Heart right ventricle (tissue), 16 donors: ENCODE measurements at regions not wholly inside any gene's neighbourhood (a gene's known extent, or its start where the extent isn't known, plus 50 kb on each side); places are given as distances from the start of the nearest gene placed in this dataset.
"Not testable (repeated sequence)": the region's sequence is repeated elsewhere in the genome, so short reads cannot be mapped to it uniquely, and the experiment has no call there.

ENCODE experiments used
- ATAC-seq, 8 donors: fragments of 200-7000 bp; cut with Tn5 transposase; one replicate each; pipeline ENCODE4 v1.9.1; 2020; ENCODE audit warnings: mild to moderate bottlenecking in 8 of 8, moderate library complexity in 8 of 8, moderate number of reproducible peaks in 1 of 8
- DNase-seq, 2 donors: peaks; one replicate each; pipeline ENCODE4 v3.0.0-alpha.2; 2020
- H3K27ac ChIP-seq, 10 donors: fragments of 200-600 bp; sonication (generic) in 2 of 10; one replicate each; pipeline versions ENCODE4 v1.5.0 to v1.8.0; 2020 to 2022; ENCODE audit warnings: mild to moderate bottlenecking in 3 of 10
- H3K27me3 ChIP-seq, 7 donors: fragments of 200-600 bp; one replicate each; pipeline ENCODE4 v1.8.0; 2021 to 2022; ENCODE audit warnings: mild to moderate bottlenecking in 2 of 7
- H3K36me3 ChIP-seq, 9 donors: fragments of 200-600 bp; sonication (generic) in 1 of 9; one replicate each; pipeline versions ENCODE4 v1.5.0 to v1.8.0; 2020 to 2022; ENCODE audit warnings: mild to moderate bottlenecking in 2 of 9
- H3K4me1 ChIP-seq, 9 donors: fragments of 200-600 bp; sonication (generic) in 1 of 9; one replicate each; pipeline versions ENCODE4 v1.5.0 to v1.8.0; 2020 to 2022; ENCODE audit warnings: mild to moderate bottlenecking in 4 of 9
- H3K4me3 ChIP-seq, 10 donors: fragments of 200-600 bp; sonication (generic) in 2 of 10; one replicate each; pipeline versions ENCODE4 v1.5.0 to v1.8.0; 2020 to 2022; ENCODE audit warnings: mild to moderate bottlenecking in 7 of 10, moderate library complexity in 2 of 10
- H3K9me3 ChIP-seq, 11 donors: fragments of 200-600 bp in 10 of 11; sonication (generic) in 2 of 11; one replicate each; pipeline versions ENCODE4 v1.5.0 to v1.8.0; 2013 to 2022; ENCODE audit warnings: mild to moderate bottlenecking in 2 of 11, control low read depth in 1 of 11, moderate library complexity in 1 of 11
- WGBS, 2 donors: extraction: QIAGEN DNeasy Blood & Tissue Kit; methylation state at CpG; one replicate each; pipeline ENCODE4 v1.1.7; 2013; ENCODE audit warnings: inconsistent platforms in 1 of 2; 5-methylcytosine and 5-hydroxymethylcytosine counted together
- intact Hi-C, 10 donors: fragments of 100-400 bp; cut with DNase I; formaldehyde crosslinking; loops; one replicate each; pipeline versions ENCODE4 v1.11.1 to v1.14.2; 2022
- TF ChIP-seq, protein P1 (sequence below), 9 donors: fragments of 200-600 bp; sonication (generic) in 2 of 9; IDR thresholded peaks; one replicate each; pipeline versions ENCODE4 v1.5.0 to v1.8.0; 2021 to 2022; ENCODE audit warnings: antibody characterized with exemption in 9 of 9, mild to moderate bottlenecking in 5 of 9, moderate library complexity in 1 of 9
- donor health status: Arrhythmogenic right ventricular cardiomyopathy.
- donor health status: ischemic (EF 13 %, LVEDD 7.1; RV severe dilation, severe dysfunction).
- donor health status: healthy with polysubstance abuse.
- donor health status: DM: no; HTN: yes; CAD: no.
- donor health status: DM: no; HTN: no; CAD: no.
- donor health status: ischemic (EF 25% LVEDD 6.9; RV normal size, moderate dysfunction).
- donor health status: ischemic (EF 25% LVEDD 5.7; RV mildly dilated, moderate dysfunction).
- donor health status: healthy.
- donor health status: DM: yes; HTN: yes; CAD: no.
- donor health status: Ischemic cardiomyopathy.
- donor health status: ischemic (EF 35%, LVEDD 5.7; RV mildly dilated, moderate dysfunction).
- donor health status: nonischemic (EF 11% LVEDD 7.7; RV severe dilation, severe dysfunction).
- donor health status: DM: yes; HTN: yes; CAD: no.
- donor health status: PGD.
- donor health status: ischemic (EF 29% LVEDD 5.4; RV normal size, mild dysfunction).
- donor health status: nonischemic (EF 23%, LVEDD 6.1; RV moderate dilation, normal function).

DNA sequence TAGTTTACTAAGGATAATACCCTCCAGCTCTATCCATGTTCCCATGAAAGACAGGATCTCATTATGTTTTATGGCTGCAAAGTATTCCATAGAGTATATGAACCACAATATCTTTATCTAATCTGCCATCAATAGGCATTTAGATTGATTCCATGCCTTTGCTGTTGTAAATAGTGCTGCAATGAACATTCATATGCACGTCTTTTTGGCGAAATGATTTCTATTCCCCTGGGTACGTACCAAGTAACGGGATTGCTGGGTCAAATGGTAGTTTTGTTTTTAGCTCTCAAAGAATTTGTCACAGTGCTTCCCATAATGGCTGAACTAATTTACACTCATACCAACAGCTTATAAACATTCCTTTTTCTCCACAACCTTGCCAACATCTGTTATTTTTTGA lies 750.9 kb downstream of the BRINP3 start:
- peaks cover 0 to 30% (median 0%) of the 10 kb centered on the region in 11 donors for H3K9me3 ChIP-seq
- H3K4me3 ChIP-seq, result no peak overlapping the region
- DNase-seq (no peak), ATAC-seq (no peak)
- intact Hi-C loops, result no loop called here
- H3K4me1 ChIP-seq, result no peaks in the 10 kb centered on the region
- H3K36me3 ChIP-seq, result no peaks in the 10 kb centered on the region
- 84 to 88% methylated on average over 4 of the region's 4 CpGs for WGBS, 2 donors
- no peak overlapping the region for H3K27ac ChIP-seq
- TF ChIP-seq, protein P1, sequence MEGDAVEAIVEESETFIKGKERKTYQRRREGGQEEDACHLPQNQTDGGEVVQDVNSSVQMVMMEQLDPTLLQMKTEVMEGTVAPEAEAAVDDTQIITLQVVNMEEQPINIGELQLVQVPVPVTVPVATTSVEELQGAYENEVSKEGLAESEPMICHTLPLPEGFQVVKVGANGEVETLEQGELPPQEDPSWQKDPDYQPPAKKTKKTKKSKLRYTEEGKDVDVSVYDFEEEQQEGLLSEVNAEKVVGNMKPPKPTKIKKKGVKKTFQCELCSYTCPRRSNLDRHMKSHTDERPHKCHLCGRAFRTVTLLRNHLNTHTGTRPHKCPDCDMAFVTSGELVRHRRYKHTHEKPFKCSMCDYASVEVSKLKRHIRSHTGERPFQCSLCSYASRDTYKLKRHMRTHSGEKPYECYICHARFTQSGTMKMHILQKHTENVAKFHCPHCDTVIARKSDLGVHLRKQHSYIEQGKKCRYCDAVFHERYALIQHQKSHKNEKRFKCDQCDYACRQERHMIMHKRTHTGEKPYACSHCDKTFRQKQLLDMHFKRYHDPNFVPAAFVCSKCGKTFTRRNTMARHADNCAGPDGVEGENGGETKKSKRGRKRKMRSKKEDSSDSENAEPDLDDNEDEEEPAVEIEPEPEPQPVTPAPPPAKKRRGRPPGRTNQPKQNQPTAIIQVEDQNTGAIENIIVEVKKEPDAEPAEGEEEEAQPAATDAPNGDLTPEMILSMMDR (IDR thresholded peaks at IDR 0.05), result no peak
- no peaks in the 10 kb centered on the region for H3K27me3 ChIP-seq

DNA sequence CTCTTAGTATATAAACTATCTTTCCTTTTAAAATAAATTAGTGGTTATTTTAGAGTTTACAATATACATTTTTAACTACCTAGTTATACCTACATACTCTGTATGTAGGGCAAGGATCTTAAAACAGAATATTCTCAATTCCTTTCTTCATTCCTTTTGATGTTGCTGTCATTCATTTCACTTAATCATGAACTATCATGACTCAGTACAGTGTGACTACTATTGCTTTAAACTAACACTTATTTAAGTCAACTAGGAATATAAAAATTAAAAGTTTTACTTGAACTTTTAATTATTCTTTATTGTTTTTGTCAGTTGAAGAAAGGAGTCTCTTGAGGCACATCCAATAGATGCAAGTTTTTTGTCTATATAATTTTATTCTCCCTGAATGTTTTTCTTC lies 726.4 kb downstream of the BRINP3 start:
- TF ChIP-seq, protein P1 (IDR thresholded peaks at IDR 0.05), result no peak
- DNase-seq, result no peak
- Histone ChIP-seq H3K36me3 (no peaks in the 10 kb centered on the region), H3K9me3 (peaks cover 0 to 8% (median 0%) of the 10 kb centered on the region in 11 donors), H3K27ac (no peak overlapping the region), H3K4me3 (no peak overlapping the region), H3K27me3 (no peaks in the 10 kb centered on the region), H3K4me1 (no peaks in the 10 kb centered on the region)
- intact Hi-C loops, result no loop called here
- no peak for ATAC-seq

DNA sequence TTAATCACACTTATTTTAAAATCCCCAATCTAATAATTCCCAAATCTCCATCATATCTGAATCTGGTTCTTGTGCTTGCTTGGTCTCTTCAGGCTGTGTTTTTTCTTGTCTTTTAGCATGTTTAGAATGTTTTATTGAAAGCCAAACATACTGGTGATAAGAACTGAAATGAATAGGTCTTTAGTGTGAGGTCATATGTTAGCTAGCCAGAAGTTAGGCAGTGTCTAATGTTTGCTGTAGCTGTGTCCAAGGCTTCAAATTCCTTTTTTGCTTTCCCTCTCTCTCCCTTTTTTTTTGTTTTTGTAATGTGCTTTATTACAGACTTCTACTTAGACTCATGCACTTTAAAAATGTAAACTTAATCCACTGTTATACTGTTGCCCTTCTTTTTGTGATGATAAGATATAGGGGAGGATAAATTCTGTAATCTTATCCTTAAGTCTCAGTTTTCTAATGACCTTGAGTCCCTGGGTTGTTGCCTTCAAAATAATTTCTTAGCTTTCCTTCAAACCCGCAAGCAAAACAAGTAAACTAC lies 725.1 kb downstream of the BRINP3 start:
- Histone ChIP-seq H3K27me3 (no peaks in the 10 kb centered on the region), H3K27ac (no peak overlapping the region), H3K36me3 (no peaks in the 10 kb centered on the region), H3K9me3 (peaks cover 0 to 8% (median 0%) of the 10 kb centered on the region in 11 donors), H3K4me3 (no peak overlapping the region), H3K4me1 (no peaks in the 10 kb centered on the region)
- intact Hi-C loops, result no loop called here
- TF ChIP-seq, protein P1 (IDR thresholded peaks at IDR 0.05), result no peak
- no peak for ATAC-seq
- DNase-seq, result no peak
- WGBS, 2 donors, result 71 to 76% methylated on average over 1 of the region's 1 CpG

DNA sequence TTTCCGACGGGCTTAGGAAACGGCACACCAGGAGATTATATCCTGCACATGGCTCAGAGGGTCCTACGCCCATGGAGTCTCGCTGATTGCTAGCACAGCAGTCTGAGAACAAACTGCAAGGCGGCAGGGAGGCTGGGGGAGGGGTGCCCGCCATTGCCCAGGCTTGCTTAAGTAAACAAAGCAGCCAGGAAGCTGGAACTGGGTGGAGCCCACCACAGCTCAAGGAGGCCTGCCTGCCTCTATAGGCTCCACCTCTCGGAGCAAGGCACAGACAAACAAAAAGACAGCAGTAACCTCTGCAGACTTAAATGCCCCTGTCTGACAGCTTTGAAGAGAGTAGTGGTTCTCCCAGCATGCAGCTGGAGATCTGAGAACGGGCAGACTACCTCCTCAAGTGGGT lies 722.6 kb downstream of the BRINP3 start:
- ATAC-seq, H3K36me3 ChIP-seq, H3K27ac ChIP-seq, intact Hi-C loops, DNase-seq, H3K27me3 ChIP-seq, H3K4me1 ChIP-seq, H3K4me3 ChIP-seq: not testable (repeated sequence)
- H3K9me3 ChIP-seq, result peaks cover 0 to 10% (median 0%) of the 10 kb centered on the region in 11 donors
- WGBS, 2 donors, result 80 to 85% methylated on average over 9 of the region's 9 CpGs

DNA sequence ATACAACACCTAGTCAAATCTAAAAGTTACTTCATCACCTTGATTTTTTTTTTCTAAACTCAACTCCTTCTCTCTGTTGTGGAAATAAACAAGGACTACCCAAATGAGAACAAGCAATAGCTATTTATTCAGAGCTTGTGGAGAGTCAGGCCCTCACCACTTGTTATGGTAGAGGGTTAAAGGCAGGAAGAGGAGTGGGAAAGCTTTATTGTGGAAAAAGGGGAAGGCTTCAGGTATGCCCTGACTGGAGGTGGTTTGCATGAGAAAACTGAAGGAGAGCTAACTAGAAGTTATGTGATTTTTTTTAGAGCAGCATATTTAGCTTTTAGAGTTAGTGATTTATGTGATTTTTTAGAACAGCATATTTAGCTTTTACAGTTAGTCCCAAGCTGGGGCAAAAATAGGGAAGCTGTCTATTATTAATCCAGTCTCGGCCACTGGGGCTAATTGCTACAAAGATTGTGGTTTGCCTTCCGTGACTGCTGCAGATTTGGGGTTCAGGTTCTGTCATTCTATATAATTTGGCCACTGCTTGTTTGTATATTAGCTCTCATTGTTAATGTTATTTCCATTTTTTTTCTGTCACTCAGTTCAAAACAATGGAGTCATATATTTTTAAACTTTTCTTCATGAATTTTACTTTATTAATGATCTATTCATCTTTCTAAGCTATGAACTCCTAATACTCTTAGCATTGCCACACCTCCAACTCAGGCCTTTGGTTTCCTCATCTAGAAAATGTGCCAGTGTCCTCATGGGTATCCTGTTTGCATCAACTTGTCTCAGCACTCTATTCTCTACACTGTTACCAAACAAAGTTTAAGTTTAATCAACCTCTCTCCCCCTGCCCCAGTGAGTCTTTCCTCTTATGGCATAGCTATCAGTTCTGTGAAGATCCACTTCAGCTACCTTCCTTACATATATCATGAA lies 713.0 kb downstream of the BRINP3 start:
- Histone ChIP-seq H3K9me3 (peaks cover 0 to 18% (median 0%) of the 10 kb centered on the region in 11 donors), H3K27ac (no peak overlapping the region), H3K36me3 (no peaks in the 10 kb centered on the region), H3K27me3 (no peaks in the 10 kb centered on the region), H3K4me1 (no peaks in the 10 kb centered on the region), H3K4me3 (no peak overlapping the region)
- TF ChIP-seq, protein P1 (IDR thresholded peaks at IDR 0.05), result no peak
- no peak for DNase-seq
- no peak for ATAC-seq
- 68 to 84% methylated on average over 2 of the region's 2 CpGs for WGBS, 2 donors
- intact Hi-C loops, result no loop called here
